Astrocyte (in vitro differentiated cells and primary cell): ENCODE measurements at regions not wholly inside any gene's neighbourhood (a gene's known extent, or its start where the extent isn't known, plus 50 kb on each side); places are given as distances from the start of the nearest gene placed in this dataset.
A peak's percentile ranks its signal among the peaks of the same experiment; 100 is the strongest.

Experiments used
- DNase-seq: peaks from one replicate; pipeline ENCODE4 v3.0.0-alpha.2; 2010; ENCODE audit warnings: low read depth
- FAIRE-seq: peaks from 2 replicates; lab custom pipeline; 2011; peaks lifted over from hg19 to GRCh38; lab: Jason Lieb, UNC
- H2AFZ ChIP-seq: 2 replicates; pipeline ENCODE4 v1.6.0; 2012; ENCODE audit warnings: low read depth, low read length, inconsistent platforms
- H3K27ac ChIP-seq: 2 replicates; pipeline ENCODE4 v1.5.1; 2011; ENCODE audit warnings: low read depth, low read length, inconsistent platforms
- H3K27me3 ChIP-seq: 2 replicates; pipeline ENCODE4 v1.6.0; 2011; ENCODE audit warnings: low read length, inconsistent platforms; ENCODE audit not compliant: insufficient read depth
- H3K36me3 ChIP-seq: 2 replicates; pipeline ENCODE4 v1.5.1; 2011; ENCODE audit warnings: low read length, inconsistent platforms; ENCODE audit not compliant: insufficient read depth
- H3K4me1 ChIP-seq: 2 replicates; pipeline ENCODE4 v1.5.1; 2011; ENCODE audit warnings: low read length, inconsistent platforms; ENCODE audit not compliant: insufficient read depth
- H3K4me2 ChIP-seq: 2 replicates; pipeline ENCODE4 v1.6.0; 2012; ENCODE audit warnings: low read length, inconsistent platforms
- H3K4me3 ChIP-seq: 2 replicates; pipeline ENCODE4 v1.5.1; 2011; ENCODE audit warnings: low read depth, mild to moderate bottlenecking, low read length, inconsistent platforms; ENCODE audit not compliant: insufficient read depth
- H3K79me2 ChIP-seq: 2 replicates; pipeline ENCODE4 v1.6.0; 2012; ENCODE audit warnings: mild to moderate bottlenecking, low read length, inconsistent platforms; ENCODE audit not compliant: insufficient read depth
- H3K9ac ChIP-seq: 2 replicates; pipeline ENCODE4 v1.6.0; 2012; ENCODE audit warnings: mild to moderate bottlenecking, low read length, inconsistent platforms
- H3K9me3 ChIP-seq: 2 replicates; pipeline ENCODE4 v1.5.1; 2012; ENCODE audit warnings: low read depth, mild to moderate bottlenecking, low read length, inconsistent platforms; ENCODE audit not compliant: insufficient read depth
- H4K20me1 ChIP-seq: 2 replicates; pipeline ENCODE4 v1.6.0; 2012; ENCODE audit warnings: low read length, inconsistent platforms; ENCODE audit not compliant: insufficient read depth
- H3K27ac Mint-ChIP-seq: one replicate; pipeline ENCODE4 v1.8.0; 2021; ENCODE audit warnings: mild to moderate bottlenecking, mixed read lengths; ENCODE audit not compliant: unreplicated experiment
- H3K27me3 Mint-ChIP-seq: one replicate; pipeline ENCODE4 v1.8.0; 2021; ENCODE audit warnings: low read depth, mixed read lengths; ENCODE audit not compliant: unreplicated experiment
- H3K36me3 Mint-ChIP-seq: one replicate; pipeline ENCODE4 v1.8.0; 2021; ENCODE audit warnings: low read depth, mixed read lengths; ENCODE audit not compliant: unreplicated experiment
- H3K4me1 Mint-ChIP-seq: one replicate; pipeline ENCODE4 v1.8.0; 2021; ENCODE audit warnings: low read depth, mixed read lengths; ENCODE audit not compliant: unreplicated experiment
- H3K4me3 Mint-ChIP-seq: one replicate; pipeline ENCODE4 v1.8.0; 2021; ENCODE audit warnings: mild to moderate bottlenecking, moderate library complexity, mixed read lengths; ENCODE audit not compliant: unreplicated experiment
- H3K9me3 Mint-ChIP-seq: one replicate; pipeline ENCODE4 v1.8.0; 2021; ENCODE audit warnings: mild to moderate bottlenecking, mixed read lengths; ENCODE audit not compliant: unreplicated experiment
- EZH2 ChIP-seq: IDR thresholded peaks from 2 replicates; pipeline ENCODE4 v1.6.1; 2012; ENCODE audit warnings: mild to moderate bottlenecking, low read length, inconsistent platforms; ENCODE audit not compliant: insufficient read depth
- TF ChIP-seq, protein P1 (sequence below): IDR thresholded peaks from 2 replicates; pipeline ENCODE4 v1.5.1; 2011; ENCODE audit warnings: low read depth, mild to moderate bottlenecking, inconsistent platforms, low read length, moderate library complexity; ENCODE audit not compliant: insufficient read depth

DNA sequence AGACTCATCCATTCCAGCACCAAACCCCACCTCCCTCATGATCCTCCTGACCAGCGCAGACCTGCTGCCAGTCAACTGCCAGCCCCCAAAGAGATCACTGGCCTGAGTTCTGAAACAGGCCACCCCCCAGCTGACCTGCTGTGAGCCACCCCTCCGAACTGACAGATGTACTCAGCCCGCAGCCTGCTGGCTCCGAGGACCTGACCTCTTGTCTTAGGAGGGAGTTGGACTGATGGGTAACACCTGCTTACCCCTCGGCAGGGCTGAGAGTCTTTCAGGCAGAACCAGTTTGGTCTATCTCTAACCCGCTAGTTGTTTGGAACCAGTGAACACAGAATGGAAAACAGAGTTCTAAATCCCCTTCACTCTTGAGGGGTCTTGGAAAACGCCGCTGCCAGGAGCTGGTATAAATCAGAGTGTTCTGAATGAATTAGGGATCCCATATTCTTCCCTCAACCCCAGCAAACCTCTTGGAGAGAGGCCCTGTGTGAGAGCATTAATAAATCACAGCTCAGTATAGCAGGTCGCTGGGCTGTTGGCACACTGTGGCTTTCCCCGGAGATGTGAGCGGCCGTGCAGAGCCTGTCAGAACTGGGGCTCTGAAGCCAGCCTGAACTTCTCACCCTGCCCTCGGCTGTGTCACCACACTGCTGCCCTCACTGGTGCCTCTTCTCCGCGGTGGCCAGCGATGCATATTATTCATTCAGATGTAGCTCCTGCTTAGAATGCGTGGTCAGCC lies 165.1 kb upstream of the NCAM1 start:
- DNase-seq, result peak; percentile 22
- Mint-ChIP-seq H3K4me3 (no peak overlapping the region), H3K27ac (no peak overlapping the region), H3K36me3 (no peaks in the 10 kb centered on the region), H3K4me1 (peaks cover 8% of the 10 kb centered on the region), H3K9me3 (no peaks in the 10 kb centered on the region), H3K27me3 (peaks cover 4% of the 10 kb centered on the region)
- Histone ChIP-seq H3K9ac (no peak overlapping the region), H3K27ac (no peak overlapping the region), H3K9me3 (no peaks in the 10 kb centered on the region), H3K4me1 (peaks cover 8% of the 10 kb centered on the region), H3K4me2 (no peak overlapping the region), H3K79me2 (no peaks in the 10 kb centered on the region), H3K4me3 (no peak overlapping the region), H2AFZ (no peak overlapping the region), H3K27me3 (no peaks in the 10 kb centered on the region), H4K20me1 (no peaks in the 10 kb centered on the region), H3K36me3 (no peaks in the 10 kb centered on the region)
- FAIRE-seq, result no peak
- no peak for TF ChIP-seq EZH2
- TF ChIP-seq, protein P1, sequence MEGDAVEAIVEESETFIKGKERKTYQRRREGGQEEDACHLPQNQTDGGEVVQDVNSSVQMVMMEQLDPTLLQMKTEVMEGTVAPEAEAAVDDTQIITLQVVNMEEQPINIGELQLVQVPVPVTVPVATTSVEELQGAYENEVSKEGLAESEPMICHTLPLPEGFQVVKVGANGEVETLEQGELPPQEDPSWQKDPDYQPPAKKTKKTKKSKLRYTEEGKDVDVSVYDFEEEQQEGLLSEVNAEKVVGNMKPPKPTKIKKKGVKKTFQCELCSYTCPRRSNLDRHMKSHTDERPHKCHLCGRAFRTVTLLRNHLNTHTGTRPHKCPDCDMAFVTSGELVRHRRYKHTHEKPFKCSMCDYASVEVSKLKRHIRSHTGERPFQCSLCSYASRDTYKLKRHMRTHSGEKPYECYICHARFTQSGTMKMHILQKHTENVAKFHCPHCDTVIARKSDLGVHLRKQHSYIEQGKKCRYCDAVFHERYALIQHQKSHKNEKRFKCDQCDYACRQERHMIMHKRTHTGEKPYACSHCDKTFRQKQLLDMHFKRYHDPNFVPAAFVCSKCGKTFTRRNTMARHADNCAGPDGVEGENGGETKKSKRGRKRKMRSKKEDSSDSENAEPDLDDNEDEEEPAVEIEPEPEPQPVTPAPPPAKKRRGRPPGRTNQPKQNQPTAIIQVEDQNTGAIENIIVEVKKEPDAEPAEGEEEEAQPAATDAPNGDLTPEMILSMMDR, result no peak

GRCh38 chr11:112797092-112797491 lies 164.1 kb upstream of the NCAM1 start:
- Mint-ChIP-seq H3K27ac (no peak overlapping the region), H3K4me1 (peaks cover 8% of the 10 kb centered on the region), H3K36me3 (no peaks in the 10 kb centered on the region), H3K27me3 (peaks cover 7% of the 10 kb centered on the region), H3K9me3 (no peaks in the 10 kb centered on the region), H3K4me3 (no peak overlapping the region)
- H2AFZ ChIP-seq, result no peak overlapping the region
- no peak overlapping the region for H3K9ac ChIP-seq
- peaks cover 8% of the 10 kb centered on the region for H3K4me1 ChIP-seq
- H3K79me2 ChIP-seq, result no peaks in the 10 kb centered on the region
- TF ChIP-seq, protein P1, result no peak
- no peak for TF ChIP-seq EZH2
- FAIRE-seq (no peak), DNase-seq (no peak)
- H3K4me2 ChIP-seq, result peak overlapping the region; percentile 56
- no peaks in the 10 kb centered on the region for H3K9me3 ChIP-seq
- H4K20me1 ChIP-seq, result no peaks in the 10 kb centered on the region
- no peak overlapping the region for H3K4me3 ChIP-seq
- no peak overlapping the region for H3K27ac ChIP-seq
- H3K27me3 ChIP-seq, result no peaks in the 10 kb centered on the region
- no peaks in the 10 kb centered on the region for H3K36me3 ChIP-seq

DNA sequence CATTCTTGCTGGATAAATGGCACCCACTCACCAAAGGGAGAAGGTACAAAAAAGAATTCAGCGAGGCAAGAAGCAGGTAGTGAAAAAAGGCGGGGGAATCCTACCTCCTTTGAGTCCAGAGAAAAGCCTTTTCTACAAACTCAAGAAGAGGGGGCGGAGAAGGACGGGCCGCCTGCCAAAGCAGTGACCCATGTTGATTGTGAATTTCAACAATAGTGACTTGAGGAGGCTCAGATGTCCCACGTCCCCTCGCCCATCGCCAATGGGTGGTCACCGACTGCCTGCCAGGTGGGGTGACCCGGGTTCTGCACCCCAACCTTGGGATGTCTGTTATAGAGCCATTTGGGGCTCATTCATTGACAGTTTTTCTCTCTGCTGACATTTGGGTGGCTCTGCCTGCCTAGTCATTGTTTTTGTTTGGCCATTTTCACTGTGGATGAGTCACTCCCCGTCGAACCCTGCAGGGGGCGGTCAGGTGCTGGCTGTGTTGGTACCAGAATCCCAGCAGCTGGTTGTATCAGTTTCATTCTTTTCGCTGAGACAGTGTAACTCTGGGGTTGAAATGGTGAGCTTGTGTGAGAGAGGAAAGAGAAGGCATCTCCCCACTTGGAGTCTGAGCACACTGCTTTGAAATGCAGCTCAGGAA lies 163.4 kb upstream of the NCAM1 start:
- TF ChIP-seq EZH2, result no peak
- TF ChIP-seq, protein P1, result peak; percentile 41
- Histone ChIP-seq H3K9ac (no peak overlapping the region), H3K4me1 (peaks cover 8% of the 10 kb centered on the region), H3K27ac (no peak overlapping the region), H3K4me2 (peak overlapping the region; percentile 56), H3K79me2 (no peaks in the 10 kb centered on the region), H3K4me3 (no peak overlapping the region), H3K9me3 (no peaks in the 10 kb centered on the region), H3K36me3 (no peaks in the 10 kb centered on the region), H3K27me3 (no peaks in the 10 kb centered on the region), H4K20me1 (no peaks in the 10 kb centered on the region), H2AFZ (peak overlapping the region; percentile 41)
- Mint-ChIP-seq H3K36me3 (no peaks in the 10 kb centered on the region), H3K27ac (no peak overlapping the region), H3K4me3 (no peak overlapping the region), H3K4me1 (peaks cover 8% of the 10 kb centered on the region), H3K9me3 (no peaks in the 10 kb centered on the region), H3K27me3 (peaks cover 7% of the 10 kb centered on the region)
- DNase-seq (no peak), FAIRE-seq (no peak)
